ENCODE measurements at regions not wholly inside any gene's neighbourhood (a gene's known extent, or its start where the extent isn't known, plus 50 kb on each side); places are given as distances from the start of the nearest gene placed in this dataset.

DNA sequence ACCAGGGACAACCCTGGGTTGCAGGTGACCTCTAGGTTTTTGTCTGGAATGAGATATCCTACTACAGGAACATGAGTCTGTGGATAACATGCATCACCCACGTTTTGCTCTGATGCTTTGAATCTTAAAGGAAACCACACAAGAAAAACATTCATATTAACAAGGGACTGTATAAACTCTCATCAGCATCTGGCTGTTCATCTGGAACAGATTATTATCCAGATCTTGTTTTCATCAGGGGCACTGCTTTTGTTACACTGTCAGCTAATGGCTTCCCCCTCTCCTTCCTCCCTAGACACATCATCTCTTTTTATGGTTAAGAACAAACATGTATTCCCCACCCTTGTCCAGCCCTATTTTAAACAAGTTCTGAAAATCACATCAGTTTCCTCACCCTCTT is 1095.7 kb downstream of the AACS start:
- Histone ChIP-seq H3K4me2 (ENCODE audit: insufficient read depth, low read length) (no peak overlapping the region), H3K9ac (replicated peaks; ENCODE audit: extremely low read depth, insufficient read depth, low read length) (no peak overlapping the region), H3K36me3 (ENCODE audit: control insufficient read depth in 2 of 2, extremely low read depth in 1 of 2, insufficient read depth in 2 of 2, low read length in 2 of 2) (no peaks in the 10 kb centered on the region), H3K9me1 (replicated peaks; ENCODE audit: control insufficient read depth, extremely low read depth, insufficient read depth, low read length) (no peaks in the 10 kb centered on the region), H3K79me2 (ENCODE audit: control insufficient read depth, insufficient read depth, low read length) (no peaks in the 10 kb centered on the region), H3K27ac (ENCODE audit: insufficient read depth, low read depth, low read length) (no peak overlapping the region), H3K9me3 (replicated peaks; ENCODE audit: control insufficient read depth, insufficient read depth, low read length) (peaks cover 6% of the 10 kb centered on the region), H3K4me1 (ENCODE audit: control insufficient read depth, extremely low read depth, insufficient read depth, low read length) (no peaks in the 10 kb centered on the region), H3K27me3 (ENCODE audit: control insufficient read depth in 2 of 2, insufficient read depth in 2 of 2, low read length in 2 of 2) (no peaks in the 10 kb centered on the region), H2AFZ (ENCODE audit: low read depth, low read length) (no peak overlapping the region), H3K4me3 (replicated peaks in 1 of 3; ENCODE audit: insufficient read depth in 1 of 3, low read depth in 1 of 3, low read length in 3 of 3) (no peak overlapping the region), H4K20me1 (replicated peaks; ENCODE audit: control insufficient read depth, extremely low read depth, insufficient read depth, low read length) (no peaks in the 10 kb centered on the region)
- FAIRE-seq (no peak), DNase-seq (ENCODE audit: low read depth, low spot score) (no peak)
- BruUV-seq (replicated peaks), result no TSS peak
- intact Hi-C loops (cut with micrococcal nuclease), result no loop called here
- POLR2A ChIA-PET, result no interaction called here
- CTCF ChIA-PET, result no interaction called here
- TF ChIP-seq GATA2 (IDR thresholded peaks at IDR 0.05; ENCODE audit: insufficient read depth, insufficient read length, low read depth, low read length), result no peak
- TF ChIP-seq, protein P1, sequence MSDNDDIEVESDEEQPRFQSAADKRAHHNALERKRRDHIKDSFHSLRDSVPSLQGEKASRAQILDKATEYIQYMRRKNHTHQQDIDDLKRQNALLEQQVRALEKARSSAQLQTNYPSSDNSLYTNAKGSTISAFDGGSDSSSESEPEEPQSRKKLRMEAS (IDR thresholded peaks at IDR 0.05; ENCODE audit: insufficient read depth, insufficient read length), result no peak
- TF ChIP-seq JUN (IDR thresholded peaks at IDR 0.05; ENCODE audit: borderline replicate concordance, insufficient read depth, insufficient read length, low read depth), result no peak
- TF ChIP-seq FOS (IDR thresholded peaks at IDR 0.05; ENCODE audit: borderline replicate concordance, insufficient read depth, low read length), result no peak
- TF ChIP-seq MYC (IDR thresholded peaks at IDR 0.05; ENCODE audit: low read depth, low read length), result no peak
- no peak for TF ChIP-seq POLR2AphosphoS5 (IDR thresholded peaks at IDR 0.05; ENCODE audit: insufficient read depth, low read depth, low read length)
- no peak for TF ChIP-seq EZH2 (IDR thresholded peaks at IDR 0.05; ENCODE audit: borderline replicate concordance, low read depth, low read length, severe bottlenecking)
- no peak for TF ChIP-seq POLR2A (IDR thresholded peaks at IDR 0.05; ENCODE audit: low read depth, low read length)
- TF ChIP-seq, protein P2, sequence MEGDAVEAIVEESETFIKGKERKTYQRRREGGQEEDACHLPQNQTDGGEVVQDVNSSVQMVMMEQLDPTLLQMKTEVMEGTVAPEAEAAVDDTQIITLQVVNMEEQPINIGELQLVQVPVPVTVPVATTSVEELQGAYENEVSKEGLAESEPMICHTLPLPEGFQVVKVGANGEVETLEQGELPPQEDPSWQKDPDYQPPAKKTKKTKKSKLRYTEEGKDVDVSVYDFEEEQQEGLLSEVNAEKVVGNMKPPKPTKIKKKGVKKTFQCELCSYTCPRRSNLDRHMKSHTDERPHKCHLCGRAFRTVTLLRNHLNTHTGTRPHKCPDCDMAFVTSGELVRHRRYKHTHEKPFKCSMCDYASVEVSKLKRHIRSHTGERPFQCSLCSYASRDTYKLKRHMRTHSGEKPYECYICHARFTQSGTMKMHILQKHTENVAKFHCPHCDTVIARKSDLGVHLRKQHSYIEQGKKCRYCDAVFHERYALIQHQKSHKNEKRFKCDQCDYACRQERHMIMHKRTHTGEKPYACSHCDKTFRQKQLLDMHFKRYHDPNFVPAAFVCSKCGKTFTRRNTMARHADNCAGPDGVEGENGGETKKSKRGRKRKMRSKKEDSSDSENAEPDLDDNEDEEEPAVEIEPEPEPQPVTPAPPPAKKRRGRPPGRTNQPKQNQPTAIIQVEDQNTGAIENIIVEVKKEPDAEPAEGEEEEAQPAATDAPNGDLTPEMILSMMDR (IDR thresholded peaks at IDR 0.05; ENCODE audit: extremely low read depth in 1 of 2, insufficient read depth in 1 of 2, low read depth in 1 of 2, low read length in 2 of 2), result no peak
- dilution Hi-C loops (cut with MboI; ENCODE audit: extremely low pct_ligation_motif_present, low sequenced_read_pairs), result no loop called here

All from endothelial cell of umbilical vein (primary cell).